HG03571 (cell line): ENCODE measurements at regions not wholly inside any gene's neighbourhood (a gene's known extent, or its start where the extent isn't known, plus 50 kb on each side); places are given as distances from the start of the nearest gene placed in this dataset.

Experiments used
- ATAC-seq: cut with Tn5 transposase; IDR thresholded peaks from one replicate; pipeline ENCODE4 v1.9.1; 2021; ENCODE audit not compliant: unreplicated experiment

GRCh38 chr10:130834573-130834972, 476.9 kb downstream of the TCERG1L start:
- no peak for ATAC-seq

- no peak for ATAC-seq
Measured at GRCh38 chr10:130835068-130835467, 476.5 kb downstream of the TCERG1L start.

GRCh38 chr10:130836344-130836743, 475.2 kb downstream of the TCERG1L start:
- no peak for ATAC-seq

- no peak for ATAC-seq
Measured at GRCh38 chr10:130843051-130843653, 468.4 kb downstream of the TCERG1L start.

GRCh38 chr10:130844310-130844709, 467.2 kb downstream of the TCERG1L start:
- ATAC-seq, result no peak

- no peak for ATAC-seq
Measured at GRCh38 chr10:130847170-130847569, 464.4 kb downstream of the TCERG1L start.

GRCh38 chr10:130848855-130849254, 462.7 kb downstream of the TCERG1L start:
- no peak for ATAC-seq

- ATAC-seq, result no peak
Measured at GRCh38 chr10:130854151-130854550, 457.4 kb downstream of the TCERG1L start.

GRCh38 chr10:130857631-130858295, 453.8 kb downstream of the TCERG1L start:
- ATAC-seq, result no peak

- no peak for ATAC-seq
Measured at GRCh38 chr10:130858626-130859025, 452.9 kb downstream of the TCERG1L start.

- no peak for ATAC-seq
Measured at GRCh38 chr10:130859427-130859826, 452.1 kb downstream of the TCERG1L start.

GRCh38 chr10:130862122-130862521, 449.4 kb downstream of the TCERG1L start:
- no peak for ATAC-seq

- ATAC-seq, result no peak
Measured at GRCh38 chr10:130862626-130863025, 448.9 kb downstream of the TCERG1L start.

- no peak for ATAC-seq
Measured at GRCh38 chr10:130863044-130863443, 448.5 kb downstream of the TCERG1L start.

GRCh38 chr10:130864961-130865818, 446.3 kb downstream of the TCERG1L start:
- ATAC-seq, result no peak

- ATAC-seq, result no peak
Measured at GRCh38 chr10:130866857-130867256, 444.7 kb downstream of the TCERG1L start.

- ATAC-seq, result no peak
Measured at GRCh38 chr10:130867446-130868194, 443.9 kb downstream of the TCERG1L start.

- no peak for ATAC-seq
Measured at GRCh38 chr10:130869179-130869841, 442.2 kb downstream of the TCERG1L start.

GRCh38 chr10:130871406-130871805, 440.1 kb downstream of the TCERG1L start:
- ATAC-seq, result no peak

- ATAC-seq, result no peak
Measured at GRCh38 chr10:130873636-130874035, 437.9 kb downstream of the TCERG1L start.

GRCh38 chr10:130875116-130875515, 436.4 kb downstream of the TCERG1L start:
- no peak for ATAC-seq
